C4-2B (cell line): ENCODE measurements at regions not wholly inside any gene's neighbourhood (a gene's known extent, or its start where the extent isn't known, plus 50 kb on each side); places are given as distances from the start of the nearest gene placed in this dataset.

ENCODE experiments used
- H3K27ac ChIP-seq: fragments of 450-650 bp; 2 replicates; pipeline ENCODE4 v1.5.1; 2017
- CTCF ChIP-seq: fragments of 450-650 bp; conservative IDR thresholded peaks from 2 replicates; pipeline ENCODE4 v1.5.1; 2017; ENCODE audit warnings: mild to moderate bottlenecking
- ZFX ChIP-seq: fragments of 450-650 bp; IDR thresholded peaks from 2 replicates; pipeline ENCODE4 v1.6.1; 2017

GRCh38 chr5:28770307-28770706 lies 1731.9 kb upstream of the CDH9 start:
- no peak overlapping the region for H3K27ac ChIP-seq
- TF ChIP-seq CTCF = no peak
- no peak for TF ChIP-seq ZFX

GRCh38 chr5:28766565-28767158 lies 1728.3 kb upstream of the CDH9 start:
- no peak overlapping the region for H3K27ac ChIP-seq
- TF ChIP-seq ZFX = no peak
- peak; percentile 79 for TF ChIP-seq CTCF

- H3K27ac ChIP-seq = no peak overlapping the region
- no peak for TF ChIP-seq ZFX
- no peak for TF ChIP-seq CTCF
Observed at GRCh38 chr5:28751396-28751795, 1713.0 kb upstream of the CDH9 start.

- no peak overlapping the region for H3K27ac ChIP-seq
- no peak for TF ChIP-seq ZFX
Observed at GRCh38 chr5:28750251-28750650, 1711.9 kb upstream of the CDH9 start.

- no peak overlapping the region for H3K27ac ChIP-seq
- TF ChIP-seq ZFX (no peak), CTCF (no peak)
Observed at GRCh38 chr5:28748446-28748845, 1710.1 kb upstream of the CDH9 start.

GRCh38 chr5:28743716-28744110 lies 1705.3 kb upstream of the CDH9 start:
- H3K27ac ChIP-seq = no peak overlapping the region
- TF ChIP-seq ZFX (no peak), CTCF (no peak)

- no peak overlapping the region for H3K27ac ChIP-seq
- TF ChIP-seq ZFX = no peak
- TF ChIP-seq CTCF = no peak
Observed at GRCh38 chr5:28743025-28743715, 1704.8 kb upstream of the CDH9 start.

GRCh38 chr5:28737682-28738081 lies 1699.3 kb upstream of the CDH9 start:
- no peak overlapping the region for H3K27ac ChIP-seq
- no peak for TF ChIP-seq ZFX
- no peak for TF ChIP-seq CTCF
